PC-9 (cell line): ENCODE measurements at regions not wholly inside any gene's neighbourhood (a gene's known extent, or its start where the extent isn't known, plus 50 kb on each side); places are given as distances from the start of the nearest gene placed in this dataset.
"Not testable (repeated sequence)": the region's sequence is repeated elsewhere in the genome, so short reads cannot be mapped to it uniquely, and the experiment has no call there.

ENCODE experiments used
- BruUV-seq: library from RNA; stranded (reverse); fragments of 400-500 nt; replicated peaks from 2 replicates; lab custom pipeline; 2021; lab: Mats Ljungman, UMichigan
- CTCF ChIA-PET: fragments of 300-600 bp; sonication (Branson Sonifier 250); formaldehyde crosslinking; loops from one replicate; lab custom pipeline; 2022; ENCODE audit warnings: antibody characterized with exemption; lab: Charles Lee
- POLR2A ChIA-PET: fragments of 300-600 bp; sonication (Branson Sonifier 250); formaldehyde crosslinking; loops from one replicate; lab custom pipeline; 2022; ENCODE audit warnings: antibody characterized with exemption; ENCODE audit not compliant: unreplicated experiment; lab: Charles Lee
- DNase-seq, 2 experiments: peaks; one replicate each; pipeline versions ENCODE4 v3.0.0 to v3.0.0-alpha.2; 2015 to 2022; ENCODE audit warnings: mixed read lengths in 1 of 2
- H2AFZ ChIP-seq: fragments of 200-600 bp; sonication (generic); 2 replicates; pipeline ENCODE4 v1.8.1; 2017; ENCODE audit warnings: antibody characterized with exemption
- H3F3A ChIP-seq: fragments of 200-600 bp; sonication (generic); 2 replicates; pipeline ENCODE4 v1.8.1; 2017; ENCODE audit warnings: antibody characterized with exemption, mild to moderate bottlenecking, low read depth; ENCODE audit not compliant: insufficient read depth
- H3K27ac ChIP-seq: fragments of 200-600 bp; sonication (generic); 2 replicates; pipeline ENCODE4 v1.6.1; 2016; ENCODE audit warnings: mixed run types
- H3K27me3 ChIP-seq: fragments of 200-600 bp; sonication (generic); 2 replicates; pipeline ENCODE4 v1.6.1; 2016; ENCODE audit warnings: low read depth, mixed run types; ENCODE audit not compliant: insufficient read depth
- H3K36me3 ChIP-seq: fragments of 200-600 bp; sonication (generic); 2 replicates; pipeline ENCODE4 v1.6.1; 2016; ENCODE audit warnings: low read depth, mixed run types
- H3K4me1 ChIP-seq: fragments of 200-600 bp; sonication (generic); replicated peaks from 2 replicates; pipeline ENCODE4 v1.6.1; 2016; ENCODE audit warnings: mixed run types; ENCODE audit not compliant: insufficient read depth
- H3K4me2 ChIP-seq: fragments of 200-600 bp; sonication (generic); 2 replicates; pipeline ENCODE4 v1.6.1; 2017; ENCODE audit warnings: mixed run types
- H3K4me3 ChIP-seq: fragments of 200-600 bp; sonication (generic); 2 replicates; pipeline ENCODE4 v1.6.1; 2016; ENCODE audit warnings: mixed run types
- H3K79me2 ChIP-seq: fragments of 200-600 bp; sonication (generic); 2 replicates; pipeline ENCODE4 v1.6.1; 2017; ENCODE audit warnings: low read depth, mixed run types
- H3K9me2 ChIP-seq: fragments of 200-600 bp; sonication (generic); 2 replicates; pipeline ENCODE4 v1.8.1; 2017; ENCODE audit warnings: mild to moderate bottlenecking; ENCODE audit not compliant: insufficient read depth
- H3K9me3 ChIP-seq: fragments of 200-600 bp; sonication (generic); 2 replicates; pipeline ENCODE4 v1.8.1; 2016; ENCODE audit warnings: low read depth; ENCODE audit not compliant: insufficient read depth
- H4K20me1 ChIP-seq: fragments of 200-600 bp; sonication (generic); 2 replicates; pipeline ENCODE4 v1.8.1; 2017; ENCODE audit not compliant: insufficient read depth
- CTCF ChIP-seq: fragments of 200-600 bp; sonication (generic); conservative IDR thresholded peaks from 2 replicates; pipeline ENCODE4 v1.6.1; 2017; ENCODE audit warnings: mixed run types, antibody characterized with exemption, mild to moderate bottlenecking, moderate library complexity
- EZH2 ChIP-seq: fragments of 200-600 bp; sonication (generic); IDR thresholded peaks from 2 replicates; pipeline ENCODE4 v1.8.0; 2017; ENCODE audit warnings: antibody characterized with exemption, low read depth
- intact Hi-C: fragments of 100-400 bp; cut with micrococcal nuclease; formaldehyde crosslinking; loops from one replicate; pipeline ENCODE4 v1.10.0; 2022; ENCODE audit not compliant: unreplicated experiment

- Histone ChIP-seq H3K4me3 (no peak overlapping the region), H2AFZ (no peak overlapping the region), H3K27ac (no peak overlapping the region), H3K9me2 (no peaks in the 10 kb centered on the region), H3F3A (no peaks in the 10 kb centered on the region), H4K20me1 (no peaks in the 10 kb centered on the region), H3K36me3 (no peaks in the 10 kb centered on the region), H3K9me3 (no peaks in the 10 kb centered on the region), H3K79me2 (no peaks in the 10 kb centered on the region), H3K4me2 (no peak overlapping the region), H3K27me3 (no peaks in the 10 kb centered on the region), H3K4me1 (no peaks in the 10 kb centered on the region)
- peak in 1 of 2 experiments; percentile 47 for DNase-seq
- CTCF ChIA-PET: no interaction called here
- POLR2A ChIA-PET: no interaction called here
- no peak for TF ChIP-seq CTCF
- intact Hi-C loops: no loop called here
- no TSS peak for BruUV-seq
These were observed 115.9 kb upstream of the PCDH20 start for GRCh38 chr13:61531383-61532065.

GRCh38 chr13:61519214-61519613 is 103.6 kb upstream of the PCDH20 start:
- H3K4me1 ChIP-seq, H3K79me2 ChIP-seq, DNase-seq, H3K9me2 ChIP-seq, CTCF ChIA-PET, H3K27me3 ChIP-seq, H3K27ac ChIP-seq, H4K20me1 ChIP-seq, BruUV-seq, H3K9me3 ChIP-seq, intact Hi-C loops, H3F3A ChIP-seq, H3K4me3 ChIP-seq, H3K4me2 ChIP-seq, H3K36me3 ChIP-seq, H2AFZ ChIP-seq, POLR2A ChIA-PET: not testable (repeated sequence)

- TF ChIP-seq EZH2: no peak
- no peak for TF ChIP-seq CTCF
- Histone ChIP-seq H2AFZ (no peak overlapping the region), H3F3A (no peaks in the 10 kb centered on the region), H3K9me2 (peaks cover 4% of the 10 kb centered on the region; the same call in 1 of the 2 replicates), H3K36me3 (no peaks in the 10 kb centered on the region), H3K4me2 (no peak overlapping the region), H3K79me2 (no peaks in the 10 kb centered on the region), H3K27ac (no peak overlapping the region), H3K4me3 (no peak overlapping the region), H3K4me1 (no peaks in the 10 kb centered on the region), H3K9me3 (no peaks in the 10 kb centered on the region), H4K20me1 (0 out of 2 replicates have a peak, but pooled peaks cover 3% of the 10 kb centered on the region), H3K27me3 (no peaks in the 10 kb centered on the region)
- ChIA-PET POLR2A (no interaction called here), CTCF (no interaction called here)
- no peak for DNase-seq
- intact Hi-C loops: no loop called here
- BruUV-seq: no TSS peak
These were observed 93.3 kb upstream of the PCDH20 start for GRCh38 chr13:61508936-61509335.

GRCh38 chr13:61500176-61500575 is 84.5 kb upstream of the PCDH20 start:
- H3K4me1 ChIP-seq: no peaks in the 10 kb centered on the region
- H3K27me3 ChIP-seq: no peaks in the 10 kb centered on the region
- no peak overlapping the region for H2AFZ ChIP-seq
- no peaks in the 10 kb centered on the region for H3F3A ChIP-seq
- no peak overlapping the region for H3K4me3 ChIP-seq
- H3K36me3 ChIP-seq: no peaks in the 10 kb centered on the region
- no TSS peak for BruUV-seq
- intact Hi-C loops: no loop called here
- TF ChIP-seq EZH2 (no peak), CTCF (no peak)
- no peak overlapping the region for H3K4me2 ChIP-seq
- ChIA-PET CTCF (no interaction called here), POLR2A (no interaction called here)
- H3K79me2 ChIP-seq: no peaks in the 10 kb centered on the region
- no peaks in the 10 kb centered on the region; the same call in 1 of the 2 replicates for H3K9me2 ChIP-seq
- no peak overlapping the region for H3K27ac ChIP-seq
- no peaks in the 10 kb centered on the region for H3K9me3 ChIP-seq
- DNase-seq: no peak
- H4K20me1 ChIP-seq: 0 out of 2 replicates have a peak, but pooled peaks cover 3% of the 10 kb centered on the region
